K562 (cell line): ENCODE measurements at regions not wholly inside any gene's neighbourhood (a gene's known extent, or its start where the extent isn't known, plus 50 kb on each side); places are given as distances from the start of the nearest gene placed in this dataset.

Source experiments
- ATAC-seq: fragments of 200-7000 bp; cut with Tn5 transposase; 3 replicates; pipeline ENCODE4 v1.9.1; 2020; ENCODE audit warnings: moderate library complexity
- BruUV-seq: library from RNA; stranded (reverse); fragments of 400-500 nt; replicated peaks from 2 replicates; lab custom pipeline; 2021; lab: Mats Ljungman, UMichigan
- CTCF ChIA-PET: fragments of 300-600 bp; formaldehyde crosslinking; extraction: SDS; loops from one replicate; lab custom pipeline; 2021; ENCODE audit warnings: low intra/inter-chr PET ratio; lab: Yijun Ruan, JAX
- POLR2A ChIA-PET: fragments of 300-600, 350-650 bp; sonication (Branson Sonifier 250); formaldehyde crosslinking; extraction: SDS; loops from one replicate; lab custom pipeline; 2021; ENCODE audit warnings: antibody characterized with exemption, inconsistent platforms; lab: Yijun Ruan, JAX
- DNase-seq, 4 experiments: peaks; one replicate each; pipeline versions ENCODE4 v3.0.0 to v3.0.0-alpha.2; 2011 to 2018; ENCODE audit warnings: low spot score in 3 of 4, mixed read lengths in 3 of 4; ENCODE audit errors: extremely low read depth in 1 of 4
- FAIRE-seq: peaks from 2 replicates; lab custom pipeline; 2011; peaks lifted over from hg19 to GRCh38; lab: Jason Lieb, UNC
- H2AFZ ChIP-seq: 2 replicates; pipeline ENCODE4 v1.6.0; 2011; ENCODE audit warnings: low read depth, low read length, control low read depth, inconsistent platforms
- H3K27ac ChIP-seq: fragments of 200-600 bp; 3 replicates; pipeline ENCODE4 v1.8.0; 2011; ENCODE audit warnings: low read depth, mild to moderate bottlenecking, control low read depth, inconsistent platforms, low read length, moderate library complexity, mixed read lengths; ENCODE audit errors: extremely low read depth
- H3K27me3 ChIP-seq, 2 experiments: fragments of 300-600 bp in 1 of 2; 2 replicates in 1 of 2; 3 replicates in 1 of 2; pipeline versions ENCODE4 v1.6.0 to v1.8.0; 2011; ENCODE audit warnings: inconsistent platforms in 2 of 2, low read length in 2 of 2, mild to moderate bottlenecking in 1 of 2, mixed read lengths in 1 of 2, moderate library complexity in 1 of 2; ENCODE audit not compliant: control insufficient read depth in 2 of 2, insufficient read depth in 2 of 2
- H3K36me3 ChIP-seq: fragments of 300-600 bp; 3 replicates; pipeline ENCODE4 v1.8.0; 2011; ENCODE audit warnings: mild to moderate bottlenecking, low read length, inconsistent platforms; ENCODE audit not compliant: control insufficient read depth, insufficient read depth
- H3K4me1 ChIP-seq, 2 experiments: fragments of 200-600 bp in 1 of 2; replicated peaks in 1 of 2; 2 replicates in 1 of 2; 3 replicates in 1 of 2; pipeline versions ENCODE4 v1.5.1 to v1.8.0; 2011; ENCODE audit warnings: inconsistent platforms in 2 of 2, low read length in 2 of 2, mild to moderate bottlenecking in 1 of 2, mixed read lengths in 1 of 2, moderate library complexity in 1 of 2; ENCODE audit not compliant: control insufficient read depth in 2 of 2, insufficient read depth in 2 of 2
- H3K4me2 ChIP-seq: 2 replicates; pipeline ENCODE4 v1.6.1; 2011; ENCODE audit warnings: low read length, control low read depth, inconsistent platforms, mixed read lengths; ENCODE audit not compliant: insufficient read depth
- H3K4me3 ChIP-seq: fragments of 200-600 bp; sonication (generic), shearing (Covaris generic); 2 replicates; pipeline ENCODE4 v1.5.1; 2016; ENCODE audit warnings: control low read depth, inconsistent platforms
- H3K79me2 ChIP-seq: fragments of 200-600 bp; 3 replicates; pipeline ENCODE4 v1.8.0; 2011; ENCODE audit warnings: low read length, inconsistent platforms; ENCODE audit not compliant: control insufficient read depth, insufficient read depth
- H3K9ac ChIP-seq, 2 experiments: 2 replicates each; pipeline versions ENCODE4 v1.6.0 to v1.6.1; 2011; ENCODE audit warnings: low read depth in 2 of 2, low read length in 2 of 2, control low read depth in 1 of 2, inconsistent platforms in 1 of 2, mild to moderate bottlenecking in 1 of 2, mixed read lengths in 1 of 2; ENCODE audit not compliant: insufficient read depth in 1 of 2
- H3K9me1 ChIP-seq: one replicate; pipeline ENCODE4 v1.6.0; 2011; ENCODE audit warnings: inconsistent platforms, mild to moderate bottlenecking, low read length, moderate library complexity; ENCODE audit not compliant: control insufficient read depth, insufficient read depth
- H3K9me3 ChIP-seq: replicated peaks from 2 replicates; pipeline ENCODE4 v1.5.1; 2011; ENCODE audit warnings: low read depth, low read length, inconsistent platforms; ENCODE audit not compliant: control insufficient read depth, insufficient read depth
- H4K20me1 ChIP-seq: replicated peaks from 2 replicates; pipeline ENCODE4 v1.6.1; 2011; ENCODE audit warnings: low read length, inconsistent platforms, mixed read lengths; ENCODE audit not compliant: control insufficient read depth, insufficient read depth
- HEY1 ChIP-seq: fragments of 250-450 bp; sonication (Bioruptor Pico); IDR thresholded peaks from 2 replicates; pipeline ENCODE4 v1.5.0; 2020; ENCODE audit warnings: mild to moderate bottlenecking, moderate library complexity, borderline replicate concordance
- MAFF ChIP-seq: IDR thresholded peaks from 2 replicates; pipeline ENCODE4 v1.6.1; 2012; ENCODE audit warnings: low read length, improper control_type of control experiment
- MCM5 ChIP-seq: fragments of 450-650 bp; IDR thresholded peaks from 2 replicates; pipeline ENCODE4 v1.6.1; 2016; ENCODE audit warnings: low read depth
- NFIC ChIP-seq: fragments of 450-650 bp; IDR thresholded peaks from 2 replicates; pipeline ENCODE4 v1.6.1; 2017; ENCODE audit warnings: mild to moderate bottlenecking, inconsistent platforms
- NFIX ChIP-seq: fragments of 250-450 bp; sonication (Bioruptor Pico); IDR thresholded peaks from 2 replicates; pipeline ENCODE4 v1.4.0; 2020; ENCODE audit warnings: low read depth, mild to moderate bottlenecking, moderate library complexity
- SAP30 ChIP-seq: fragments of 200-600 bp; sonication (generic); IDR thresholded peaks from 2 replicates; pipeline ENCODE4 v1.6.1; 2012; ENCODE audit warnings: borderline replicate concordance, low read depth, mild to moderate bottlenecking, moderate library complexity, low read length, control low read depth, inconsistent platforms; ENCODE audit not compliant: insufficient read depth, poor library complexity, severe bottlenecking
- WHSC1 ChIP-seq: IDR thresholded peaks from one replicate; pipeline ENCODE4 v1.6.1; 2012; ENCODE audit warnings: low read length, control low read depth, inconsistent platforms
- ZBTB8A ChIP-seq: fragments of 450-650 bp; IDR thresholded peaks from 2 replicates; pipeline ENCODE4 v1.6.1; 2018; ENCODE audit warnings: mild to moderate bottlenecking, moderate library complexity; ENCODE audit not compliant: partially characterized antibody
- ZFP36 ChIP-seq: fragments of 150-350 bp; IDR thresholded peaks from 2 replicates; pipeline ENCODE4 v1.6.1; 2018; ENCODE audit warnings: low read length, low read depth; ENCODE audit not compliant: partially characterized antibody
- ZNF124 ChIP-seq: sonication (generic); formaldehyde crosslinking; IDR thresholded peaks from 2 replicates; pipeline ENCODE4 v1.8.1; 2022; ENCODE audit warnings: missing genetic modification reagents
- ZNF184 ChIP-seq: sonication (generic); formaldehyde crosslinking; IDR thresholded peaks from 2 replicates; pipeline ENCODE4 v1.5.0; 2020; ENCODE audit warnings: missing genetic modification reagents
- WGBS: fragments of 100-300 bp; shearing (Covaris generic); methylation state at CpG from one replicate; pipeline ENCODE4 v1.1.6; 2016; ENCODE audit warnings: low coverage, mixed read lengths; ENCODE audit not compliant: insufficient coverage; ENCODE audit errors: missing lambda C conversion rate; 5-methylcytosine and 5-hydroxymethylcytosine counted together
- in situ Hi-C: fragments of 300-500 bp; cut with MboI; formaldehyde crosslinking; loops from 4 replicates; pipeline ENCODE4 v1.15.0; 2018; ENCODE audit warnings: inconsistent platforms, mixed read lengths
- intact Hi-C: fragments of 100-400 bp; cut with micrococcal nuclease; formaldehyde crosslinking; loops from 2 replicates; pipeline ENCODE4 v1.14.2; 2022
- TF ChIP-seq, protein P1 (sequence below): fragments of 450-650 bp; IDR thresholded peaks from one replicate; pipeline ENCODE4 v1.6.1; 2018; ENCODE audit warnings: mild to moderate bottlenecking, moderate library complexity; ENCODE audit not compliant: partially characterized antibody
- TF ChIP-seq, protein P2 (sequence below): sonication (generic); formaldehyde crosslinking; IDR thresholded peaks from 2 replicates; pipeline ENCODE4 v1.5.0; 2020; ENCODE audit warnings: missing genetic modification reagents

DNA sequence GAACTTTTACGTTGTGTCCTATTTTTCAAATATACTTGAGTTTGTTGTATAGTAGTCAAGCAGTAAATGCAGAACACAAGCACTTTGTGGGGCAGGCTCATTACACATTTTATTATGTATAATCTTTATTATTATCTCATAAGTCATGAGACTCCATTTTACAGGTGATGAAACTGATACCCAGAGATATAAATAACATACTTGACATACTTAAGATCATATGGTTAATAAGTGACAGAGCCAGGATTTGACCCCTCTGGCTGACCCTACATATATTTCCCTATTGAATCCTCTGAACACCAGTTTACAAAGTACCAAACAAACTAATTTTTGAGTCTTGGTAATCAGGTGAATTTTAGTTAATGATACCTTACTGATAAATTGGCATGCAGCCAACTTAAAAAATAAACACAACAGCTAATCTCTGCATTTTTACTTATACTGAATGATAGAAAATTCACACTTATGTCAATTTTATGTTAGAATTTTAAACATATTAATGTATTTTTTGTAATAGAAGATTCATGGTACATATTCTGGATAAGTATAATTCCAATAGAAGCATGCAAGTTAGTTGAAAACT lies 305.0 kb upstream of the MEF2C start:
- DNase-seq (no peak), ATAC-seq (no peak), FAIRE-seq (no peak)
- H2AFZ ChIP-seq = no peak overlapping the region
- no TSS peak for BruUV-seq
- in situ Hi-C loops = no loop called here
- no peak overlapping the region for H3K4me2 ChIP-seq
- H3K9me1 ChIP-seq = no peaks in the 10 kb centered on the region
- POLR2A ChIA-PET = no interaction called here
- no peaks in the 10 kb centered on the region for H3K27me3 ChIP-seq
- H3K9me3 ChIP-seq = no peaks in the 10 kb centered on the region
- H4K20me1 ChIP-seq = no peaks in the 10 kb centered on the region
- no peaks in the 10 kb centered on the region for H3K79me2 ChIP-seq
- H3K9ac ChIP-seq = no peak overlapping the region
- no peak overlapping the region for H3K4me3 ChIP-seq
- TF ChIP-seq WHSC1 (no peak), NFIC (peak; percentile 97), MCM5 (no peak), NFIX (CRISPR knock-in tag) (peak; percentile 96), HEY1 (no peak), MAFF (no peak), ZFP36 (no peak), SAP30 (no peak), ZNF184 (CRISPR knock-in tag) (no peak), ZBTB8A (no peak), ZNF124 (CRISPR knock-in tag) (no peak)
- TF ChIP-seq, protein P1, sequence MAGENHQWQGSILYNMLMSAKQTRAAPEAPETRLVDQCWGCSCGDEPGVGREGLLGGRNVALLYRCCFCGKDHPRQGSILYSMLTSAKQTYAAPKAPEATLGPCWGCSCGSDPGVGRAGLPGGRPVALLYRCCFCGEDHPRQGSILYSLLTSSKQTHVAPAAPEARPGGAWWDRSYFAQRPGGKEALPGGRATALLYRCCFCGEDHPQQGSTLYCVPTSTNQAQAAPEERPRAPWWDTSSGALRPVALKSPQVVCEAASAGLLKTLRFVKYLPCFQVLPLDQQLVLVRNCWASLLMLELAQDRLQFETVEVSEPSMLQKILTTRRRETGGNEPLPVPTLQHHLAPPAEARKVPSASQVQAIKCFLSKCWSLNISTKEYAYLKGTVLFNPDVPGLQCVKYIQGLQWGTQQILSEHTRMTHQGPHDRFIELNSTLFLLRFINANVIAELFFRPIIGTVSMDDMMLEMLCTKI = no peak
- TF ChIP-seq, protein P2, sequence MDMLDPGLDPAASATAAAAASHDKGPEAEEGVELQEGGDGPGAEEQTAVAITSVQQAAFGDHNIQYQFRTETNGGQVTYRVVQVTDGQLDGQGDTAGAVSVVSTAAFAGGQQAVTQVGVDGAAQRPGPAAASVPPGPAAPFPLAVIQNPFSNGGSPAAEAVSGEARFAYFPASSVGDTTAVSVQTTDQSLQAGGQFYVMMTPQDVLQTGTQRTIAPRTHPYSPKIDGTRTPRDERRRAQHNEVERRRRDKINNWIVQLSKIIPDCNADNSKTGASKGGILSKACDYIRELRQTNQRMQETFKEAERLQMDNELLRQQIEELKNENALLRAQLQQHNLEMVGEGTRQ (CRISPR knock-in tag) = no peak
- H3K4me1 ChIP-seq = no peaks in the 10 kb centered on the region
- intact Hi-C loops = no loop called here
- 71% methylated on average over 1 of the region's 1 CpG for WGBS
- CTCF ChIA-PET = no interaction called here
- no peak overlapping the region for H3K27ac ChIP-seq
- no peaks in the 10 kb centered on the region for H3K36me3 ChIP-seq
